HG03575 (cell line): ENCODE measurements at regions not wholly inside any gene's neighbourhood (a gene's known extent, or its start where the extent isn't known, plus 50 kb on each side); places are given as distances from the start of the nearest gene placed in this dataset.

ENCODE experiments used
- ATAC-seq: cut with Tn5 transposase; IDR thresholded peaks from one replicate; pipeline ENCODE4 v1.9.1; 2021; ENCODE audit not compliant: unreplicated experiment, insufficient number of reproducible peaks, low FRiP score; ENCODE audit errors: extremely low read depth

DNA sequence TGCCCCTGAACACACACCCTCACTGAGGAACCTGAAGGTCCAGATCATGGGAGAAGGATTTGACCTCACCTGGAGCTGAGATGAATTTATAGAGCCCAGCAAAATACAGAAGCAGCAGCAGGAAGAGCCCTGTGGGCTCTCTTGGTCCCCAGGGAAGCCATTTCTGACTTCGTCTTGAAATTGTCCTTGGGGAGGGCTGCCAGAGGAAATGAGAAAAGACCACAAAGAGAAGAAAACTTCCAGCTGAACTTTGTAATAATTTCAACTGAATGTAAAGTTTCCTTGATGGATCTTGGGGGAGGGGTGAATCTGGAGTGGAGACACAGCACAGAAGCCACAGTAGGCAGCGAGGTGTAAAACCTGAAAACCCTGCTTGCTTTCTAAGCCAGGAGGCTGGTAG is 500.9 kb upstream of the NXPH2 start:
- no peak for ATAC-seq

DNA sequence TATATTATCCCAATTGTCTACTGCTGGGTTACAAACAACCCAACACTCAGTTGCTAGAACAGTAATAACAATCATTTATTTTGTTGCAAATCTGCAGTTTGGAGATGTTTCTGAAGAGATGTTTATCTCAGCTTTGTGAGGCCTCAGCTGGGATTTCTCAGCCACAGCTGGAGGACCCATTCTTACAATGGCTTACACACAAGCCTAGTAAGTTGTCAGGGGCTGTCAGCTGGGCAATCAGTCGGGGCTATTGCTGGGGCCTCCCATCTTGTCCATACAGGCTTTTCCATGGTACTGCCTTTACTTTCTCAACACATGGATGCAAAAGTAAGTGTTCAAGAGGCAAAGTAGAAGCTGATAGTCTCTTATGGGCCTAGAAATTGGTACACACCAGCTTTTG is 491.7 kb upstream of the NXPH2 start:
- no peak for ATAC-seq

DNA sequence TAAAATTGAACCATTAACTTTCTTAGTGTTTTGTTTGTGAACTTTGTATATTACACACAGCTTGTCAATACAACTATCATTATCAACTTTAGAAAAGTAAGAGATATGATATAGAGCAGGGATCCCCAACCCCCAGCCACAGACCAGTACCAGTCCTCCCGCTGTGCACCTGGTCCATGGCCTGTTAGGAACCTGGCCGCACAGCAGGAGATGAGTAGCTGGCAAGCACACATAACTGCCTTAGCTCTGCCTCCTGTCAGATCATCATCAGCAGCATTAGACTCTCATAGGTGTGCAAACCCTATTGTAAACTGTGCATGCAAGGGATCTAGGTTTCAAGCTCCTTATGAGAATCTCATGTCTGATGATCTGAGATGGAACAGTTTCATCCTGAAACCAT is 491.0 kb upstream of the NXPH2 start:
- no peak for ATAC-seq

DNA sequence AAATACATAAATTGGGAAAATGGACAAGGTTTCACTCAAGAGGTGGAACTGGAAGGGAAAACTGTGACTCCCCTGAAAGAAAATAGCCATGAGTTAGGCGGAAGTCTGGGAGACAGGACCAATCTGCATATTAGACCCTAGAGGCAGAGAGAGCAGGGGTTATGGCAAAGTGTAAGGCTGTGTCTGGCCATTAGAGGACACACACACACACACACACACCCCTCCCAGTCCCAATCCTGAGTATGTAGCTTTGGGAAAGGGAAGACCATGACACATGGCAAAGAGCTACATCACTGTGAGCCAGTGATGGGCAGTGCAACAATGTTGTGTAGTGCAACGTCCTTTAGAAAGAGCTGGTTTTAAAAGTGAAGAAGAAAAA is 479.9 kb upstream of the NXPH2 start:
- no peak for ATAC-seq

DNA sequence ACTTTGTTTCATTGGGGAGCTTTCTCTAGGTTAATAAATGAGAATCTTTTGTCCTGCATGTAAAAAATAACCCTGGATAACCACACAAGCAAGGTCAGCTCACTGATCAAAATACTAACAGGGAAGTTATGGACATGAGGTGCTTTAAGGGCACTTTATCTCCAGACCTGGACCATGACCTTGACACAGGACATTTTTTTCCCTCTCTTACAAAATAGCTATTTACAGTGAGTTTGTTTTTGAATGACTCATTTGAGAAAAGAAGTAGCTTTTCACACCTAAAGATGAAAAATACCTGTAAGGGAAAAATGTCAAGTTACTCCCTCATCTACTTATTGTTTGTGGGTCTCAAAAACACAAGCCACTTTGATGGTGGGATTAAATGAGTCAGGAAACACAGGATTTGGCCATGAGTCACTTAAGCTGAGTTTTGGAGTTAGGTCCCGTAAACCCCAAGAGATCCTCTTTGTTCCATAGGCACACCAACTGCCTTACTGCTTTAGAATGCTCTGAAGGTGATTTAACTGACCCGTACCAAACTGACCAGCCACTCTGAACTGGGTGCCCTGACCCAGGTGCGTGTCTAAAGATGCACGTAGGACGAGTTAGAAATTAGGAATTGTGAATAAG is 479.3 kb upstream of the NXPH2 start:
- no peak for ATAC-seq

DNA sequence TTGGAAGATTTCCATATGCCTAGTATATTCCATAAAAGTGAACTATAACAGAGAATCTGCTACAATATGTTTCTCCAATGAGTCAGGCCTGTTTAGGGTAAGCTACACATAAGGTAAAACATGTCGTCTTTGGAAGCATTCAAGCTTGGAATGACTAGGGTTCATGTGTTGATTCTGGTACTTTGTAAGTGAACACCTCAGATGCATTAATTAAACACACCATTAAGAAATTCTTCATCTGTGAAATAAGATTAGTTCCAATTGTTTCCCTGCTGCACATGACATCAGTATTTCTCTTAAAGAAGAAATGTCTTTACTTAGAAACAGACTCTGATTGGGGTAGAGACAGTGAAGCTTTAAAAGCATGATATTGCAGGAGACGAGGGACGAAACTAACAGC is 461.1 kb upstream of the NXPH2 start:
- ATAC-seq: no peak

DNA sequence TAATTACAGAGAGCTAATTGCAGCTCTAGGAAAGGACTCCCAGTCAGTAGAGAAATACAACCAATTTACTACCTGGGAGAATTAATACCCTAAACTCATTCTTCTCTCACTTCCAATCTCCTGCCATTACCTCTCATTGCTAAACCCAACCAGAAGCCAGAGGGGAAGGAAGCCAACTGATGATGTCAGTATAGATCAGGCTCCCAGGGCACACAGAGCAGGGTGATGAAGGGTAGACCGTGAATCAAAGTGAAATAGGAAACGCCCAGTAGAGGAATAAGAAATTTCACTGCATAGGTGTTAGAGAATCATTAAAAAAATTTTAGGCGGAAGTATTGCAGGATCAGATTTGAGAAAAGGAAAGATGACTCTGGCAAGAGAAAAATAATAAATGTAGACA is 456.8 kb upstream of the NXPH2 start:
- no peak for ATAC-seq

DNA sequence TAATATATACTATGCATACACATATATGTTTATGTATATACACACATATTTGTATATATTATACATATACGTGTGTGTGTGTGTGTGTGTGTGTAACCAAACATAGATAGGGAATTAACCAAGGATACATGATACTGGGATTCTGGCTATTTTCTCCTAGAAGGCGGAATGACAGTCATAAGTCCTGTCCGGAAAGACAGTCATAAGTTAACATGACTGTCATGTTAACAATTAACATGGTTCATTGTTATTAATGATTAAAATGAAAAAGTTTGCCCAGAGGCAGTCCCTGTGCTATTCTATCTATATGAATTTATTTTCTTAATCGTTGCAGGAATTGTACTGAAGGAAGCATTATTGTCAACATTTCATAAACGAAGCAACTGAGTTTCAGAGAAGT is 450.7 kb upstream of the NXPH2 start:
- ATAC-seq: no peak

DNA sequence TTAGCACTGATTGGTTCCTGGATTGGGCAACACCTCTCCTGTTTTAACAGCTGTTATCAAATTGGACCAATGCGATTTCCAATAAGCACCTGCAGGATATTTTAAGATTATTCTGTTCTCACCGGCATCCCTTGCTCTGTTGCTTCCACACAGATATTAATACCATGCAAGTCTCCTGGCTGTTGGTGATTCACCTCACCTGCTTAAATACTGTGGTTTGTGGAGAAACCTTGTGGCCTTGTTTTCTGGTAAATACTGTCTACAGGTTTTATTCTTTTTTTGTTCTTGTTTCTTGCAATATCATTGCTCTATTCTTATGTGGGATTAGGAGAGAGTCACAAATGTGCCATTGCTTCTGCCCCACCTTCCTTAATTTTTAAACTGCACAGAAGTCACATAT is 448.1 kb upstream of the NXPH2 start:
- no peak for ATAC-seq

DNA sequence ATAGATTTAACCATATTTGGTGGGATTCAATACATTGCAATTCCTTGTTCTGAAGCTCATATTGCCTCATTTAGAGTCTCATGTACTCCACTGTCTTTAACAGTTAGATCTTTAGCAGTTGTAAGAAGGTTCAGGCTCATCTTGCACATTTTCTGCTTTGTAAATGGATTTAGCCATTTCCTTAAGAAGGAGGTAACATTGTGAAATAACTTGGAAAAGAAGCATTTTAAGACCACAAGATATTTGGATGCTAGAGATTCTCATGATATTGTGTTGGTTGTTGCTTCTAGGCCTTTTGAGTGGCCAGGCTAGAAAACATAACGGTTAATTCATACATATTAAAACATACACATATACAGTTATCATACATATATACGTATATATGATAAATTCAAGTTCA is 445.8 kb upstream of the NXPH2 start:
- no peak for ATAC-seq

DNA sequence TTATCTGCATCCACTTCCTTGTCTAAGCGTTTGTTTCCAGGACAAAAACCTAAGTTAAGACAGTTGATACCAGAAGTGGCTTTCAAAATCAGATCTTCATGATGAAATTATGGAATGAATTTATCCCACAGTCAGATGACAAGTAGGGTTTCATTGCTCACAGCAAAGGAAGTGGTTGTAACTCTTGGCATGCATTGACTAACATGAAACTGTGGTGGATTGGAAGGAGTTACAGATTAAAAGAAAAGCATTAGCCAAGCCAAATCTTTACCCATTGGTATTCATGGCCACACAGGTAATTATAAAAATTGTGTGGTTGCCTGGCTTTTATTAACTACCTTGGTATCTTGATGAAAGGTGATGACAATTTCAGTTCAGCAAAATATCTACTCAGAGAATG is 438.0 kb upstream of the NXPH2 start:
- no peak for ATAC-seq

DNA sequence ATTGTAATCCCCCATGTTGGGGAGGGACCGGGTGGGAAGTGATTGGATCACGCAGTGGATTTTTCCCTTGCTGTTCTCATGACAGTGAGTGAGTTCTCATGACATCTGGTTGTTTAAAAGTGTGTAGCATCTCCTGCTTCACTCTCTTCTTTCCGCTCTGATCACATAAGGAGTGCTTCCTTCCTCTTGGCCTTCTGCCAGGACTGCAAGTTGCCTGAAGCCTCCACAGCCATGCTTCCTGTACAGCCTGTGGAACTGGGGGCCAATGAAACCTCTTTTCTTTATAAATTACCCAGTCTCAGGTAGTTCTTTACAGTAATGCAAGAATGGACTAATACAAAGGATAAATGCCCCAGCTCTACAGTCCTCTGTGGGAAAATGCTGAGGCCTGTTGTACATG is 437.5 kb upstream of the NXPH2 start:
- no peak for ATAC-seq

DNA sequence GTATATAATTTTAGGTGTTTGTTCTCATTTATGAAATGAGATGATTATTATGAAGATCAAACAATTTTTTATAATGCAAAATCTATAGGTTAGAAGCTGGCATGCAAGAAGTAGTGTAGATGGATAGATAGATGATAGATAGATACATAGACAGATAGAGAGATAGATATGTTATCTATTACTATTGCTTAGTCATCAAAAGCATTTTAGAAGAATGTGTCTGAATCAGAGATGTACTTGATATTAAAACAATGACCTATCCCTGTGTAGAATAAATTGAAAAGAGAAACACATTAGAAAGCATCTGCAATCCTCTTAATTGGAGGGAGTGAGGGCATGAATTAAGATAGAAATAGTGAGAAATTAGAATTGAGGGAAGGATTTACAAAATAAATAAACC is 436.2 kb upstream of the NXPH2 start:
- ATAC-seq: no peak

DNA sequence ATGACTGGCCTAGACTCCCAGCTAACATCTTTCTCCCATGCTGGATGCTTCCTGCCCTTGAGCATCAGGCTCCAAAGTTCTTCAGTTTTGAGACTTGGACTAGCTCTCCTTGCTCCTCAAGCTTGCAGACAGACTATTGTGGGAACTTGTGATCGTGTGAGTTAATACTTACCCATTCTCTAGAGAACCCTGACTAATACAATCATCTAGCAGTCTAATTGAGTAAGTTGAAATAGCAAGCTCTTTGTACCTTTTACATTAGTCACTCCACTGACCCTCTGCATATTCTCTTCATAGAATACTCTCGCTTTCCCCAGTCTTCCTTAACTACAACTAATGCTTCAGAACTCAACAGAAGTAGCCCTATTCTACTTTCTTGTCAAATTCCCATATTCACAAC is 434.6 kb upstream of the NXPH2 start:
- no peak for ATAC-seq

DNA sequence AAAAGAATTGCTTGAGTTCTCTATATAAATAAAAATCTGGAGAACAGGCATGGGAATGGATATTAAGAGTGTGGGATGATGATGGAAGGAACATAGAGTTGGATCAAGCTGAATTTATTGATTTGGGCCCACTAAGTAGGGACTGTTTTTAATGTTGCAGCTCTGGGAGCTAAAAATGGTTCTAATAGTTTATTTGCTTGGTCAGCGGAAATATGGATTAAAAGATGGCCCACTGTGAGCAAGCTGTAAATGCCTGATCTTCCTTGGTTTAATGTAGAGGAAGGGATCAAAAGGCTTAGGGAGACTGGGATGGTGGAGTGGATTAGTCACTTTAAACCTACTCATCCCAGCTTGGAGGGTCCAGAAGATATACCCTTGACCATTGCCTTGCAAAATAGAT is 429.4 kb upstream of the NXPH2 start:
- no peak for ATAC-seq

DNA sequence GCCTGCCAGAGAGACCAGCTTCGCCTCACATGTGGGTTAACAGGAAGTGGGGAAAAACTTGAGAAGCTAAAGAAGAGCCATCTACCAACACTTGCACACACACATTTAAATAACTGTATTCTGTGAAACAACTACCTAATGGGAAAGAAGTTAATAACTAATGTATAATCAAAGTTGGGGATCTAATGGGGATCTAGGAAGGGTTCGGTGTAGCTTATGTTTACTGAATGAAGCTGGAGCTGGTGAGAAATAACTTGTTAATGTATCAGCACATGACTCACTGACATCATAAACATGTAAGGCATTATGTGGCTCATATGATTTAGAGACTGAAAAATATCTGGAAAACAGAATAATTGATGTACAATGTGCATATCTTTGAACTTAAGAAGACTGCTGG is 421.3 kb upstream of the NXPH2 start:
- no peak for ATAC-seq

DNA sequence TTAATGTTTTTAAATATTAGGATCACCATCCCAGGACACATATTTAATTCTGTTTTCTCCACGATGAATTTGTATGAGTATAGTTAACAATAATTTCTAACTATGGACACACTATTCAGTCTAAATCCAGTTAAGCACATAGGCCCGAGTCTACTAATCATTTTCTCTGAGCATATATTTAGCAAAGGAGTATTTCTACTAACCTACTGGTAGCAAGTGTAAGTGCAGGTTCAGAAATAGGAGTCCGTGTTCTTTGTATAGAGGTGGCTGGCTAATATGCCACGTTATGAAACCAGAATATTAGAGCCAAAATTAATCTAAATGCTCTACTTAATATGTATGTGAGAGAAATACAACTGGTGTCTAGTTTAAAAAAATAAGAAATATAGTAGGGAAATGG is 416.6 kb upstream of the NXPH2 start:
- no peak for ATAC-seq

DNA sequence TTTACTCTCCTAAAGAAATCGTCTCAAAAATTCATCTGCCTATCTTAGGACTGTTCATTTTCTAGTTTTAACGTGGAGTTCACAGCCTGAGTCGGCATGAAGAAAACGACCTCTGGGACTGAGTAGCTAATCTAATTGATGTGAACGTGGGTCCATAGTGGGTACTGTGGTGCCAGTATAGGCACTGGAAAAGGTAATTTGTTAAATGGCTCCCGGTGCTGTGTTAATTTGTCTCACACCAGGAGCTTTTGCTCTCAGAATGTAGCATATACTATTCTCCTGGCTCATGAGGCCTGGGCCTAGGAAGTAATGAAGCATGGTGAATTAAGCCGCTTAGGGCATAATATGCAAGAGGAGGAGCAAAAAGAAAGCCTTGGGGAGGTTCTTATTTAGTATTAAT is 414.4 kb upstream of the NXPH2 start:
- no peak for ATAC-seq

DNA sequence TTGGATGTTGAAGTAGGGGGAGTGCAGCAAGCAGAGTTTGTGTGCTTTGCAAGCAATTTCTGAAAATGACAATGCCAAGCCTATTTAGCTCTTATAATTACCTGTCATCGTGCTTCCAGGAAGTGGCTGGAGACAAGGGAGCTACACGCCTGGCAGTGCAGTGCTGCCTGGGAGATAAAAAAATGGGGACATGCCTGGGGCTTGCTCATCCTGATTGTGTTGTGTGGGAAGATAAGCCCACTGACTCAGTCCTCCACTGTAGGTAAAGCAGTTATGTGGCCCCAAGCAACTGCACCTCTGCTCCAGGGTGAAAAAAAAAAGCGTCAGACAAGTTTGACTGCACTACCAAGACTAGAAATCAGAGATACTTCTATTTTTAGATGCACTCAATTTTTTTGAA is 396.9 kb upstream of the NXPH2 start:
- no peak for ATAC-seq

DNA sequence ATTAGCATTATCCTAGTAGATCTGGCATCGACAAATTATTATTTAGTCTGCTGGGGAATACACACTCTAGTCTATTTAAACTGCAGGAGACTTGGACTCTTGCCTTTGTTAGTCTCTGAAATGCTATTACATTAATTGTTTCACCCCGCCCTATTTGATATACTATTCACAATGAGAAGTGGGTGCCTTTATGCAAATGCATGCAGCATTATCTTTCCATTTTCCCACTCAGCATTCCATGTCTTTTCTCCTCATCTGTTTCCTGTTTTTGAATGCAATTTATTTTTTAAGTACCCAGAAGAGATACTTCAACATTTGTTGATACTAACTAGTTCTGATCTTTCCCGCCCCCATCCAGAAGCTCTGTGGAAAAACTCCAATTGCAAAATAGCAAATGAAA is 395.3 kb upstream of the NXPH2 start:
- no peak for ATAC-seq

DNA sequence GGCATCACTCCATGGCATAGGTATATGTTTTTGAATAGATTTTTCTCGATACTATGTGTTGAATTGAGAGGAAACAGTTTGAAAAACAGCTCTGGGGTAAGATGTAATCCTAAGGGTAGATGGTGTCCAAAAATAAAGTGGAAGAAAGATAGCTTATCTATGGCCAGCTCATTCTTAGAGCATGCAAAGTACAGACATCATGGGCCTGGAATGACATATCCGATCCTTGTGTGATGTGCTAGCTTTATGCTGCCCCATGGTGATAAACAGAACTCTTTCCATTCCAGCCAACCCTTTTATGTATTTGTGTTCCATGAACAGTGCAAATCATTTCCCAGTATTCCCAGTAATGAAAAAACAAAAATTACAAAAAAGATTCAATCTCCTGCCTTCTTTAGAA is 390.2 kb upstream of the NXPH2 start:
- ATAC-seq: no peak

DNA sequence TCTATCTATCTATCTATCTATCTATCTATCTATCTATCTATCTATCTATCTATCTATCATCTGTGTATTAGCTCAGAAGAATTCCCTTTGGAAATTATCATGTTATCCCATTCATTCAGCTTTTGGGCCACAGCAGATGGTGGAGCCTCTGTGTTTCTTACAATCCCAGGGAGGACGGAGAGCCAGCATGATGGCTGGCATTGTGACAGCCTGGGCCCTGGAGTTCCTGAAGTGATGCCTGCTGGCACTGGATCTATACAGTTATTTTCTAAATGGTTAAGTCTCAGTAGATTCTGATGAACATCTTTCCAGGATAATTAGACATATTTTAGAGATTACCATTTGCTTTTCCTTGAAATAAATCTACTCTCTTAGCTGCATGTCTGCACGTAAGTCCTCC is 385.4 kb upstream of the NXPH2 start:
- ATAC-seq: no peak
